Fibroblast of lung (primary cell): ENCODE measurements at regions not wholly inside any gene's neighbourhood (a gene's known extent, or its start where the extent isn't known, plus 50 kb on each side); places are given as distances from the start of the nearest gene placed in this dataset.

Source experiments
- DNase-seq, 2 donors: peaks; one replicate each; pipeline versions ENCODE4 v3.0.0 to v3.0.0-alpha.2; 2010; ENCODE audit warnings: low read depth in 2 of 2
- H2AFZ ChIP-seq: 2 replicates; pipeline ENCODE4 v1.5.1; 2012; ENCODE audit warnings: low read length, control low read depth, inconsistent platforms
- H3K27ac ChIP-seq: 2 replicates; pipeline ENCODE4 v1.5.1; 2011; ENCODE audit warnings: low read length, control low read depth; ENCODE audit not compliant: insufficient read depth
- H3K27me3 ChIP-seq: 2 replicates; pipeline ENCODE4 v1.5.1; 2011; ENCODE audit warnings: mild to moderate bottlenecking, low read length; ENCODE audit not compliant: control insufficient read depth, insufficient read depth
- H3K36me3 ChIP-seq: 2 replicates; pipeline ENCODE4 v1.5.1; 2011; ENCODE audit warnings: low read length; ENCODE audit not compliant: control insufficient read depth, insufficient read depth
- H3K4me1 ChIP-seq: 2 replicates; pipeline ENCODE4 v1.5.1; 2011; ENCODE audit warnings: low read length; ENCODE audit not compliant: control insufficient read depth, insufficient read depth; ENCODE audit errors: extremely low read depth
- H3K4me2 ChIP-seq: 2 replicates; pipeline ENCODE4 v1.5.1; 2011; ENCODE audit warnings: low read length, control low read depth; ENCODE audit not compliant: insufficient read depth; ENCODE audit errors: extremely low read depth
- H3K4me3 ChIP-seq, 4 experiments: fragments of 200-600 bp in 1 of 4; sonication (generic) in 1 of 4; replicated peaks in 1 of 4; 2 replicates each; pipeline ENCODE4 v1.5.1; 2011 to 2016; ENCODE audit warnings: low read length in 4 of 4, low read depth in 3 of 4, mild to moderate bottlenecking in 3 of 4, control low read depth in 2 of 4, inconsistent platforms in 1 of 4, mixed read lengths in 1 of 4; ENCODE audit not compliant: insufficient read depth in 1 of 4; ENCODE audit errors: control extremely low read depth in 1 of 4
- H3K79me2 ChIP-seq: 2 replicates; pipeline ENCODE4 v1.5.1; 2012; ENCODE audit warnings: mild to moderate bottlenecking, low read length, inconsistent platforms; ENCODE audit not compliant: control insufficient read depth, insufficient read depth
- H3K9ac ChIP-seq: 2 replicates; pipeline ENCODE4 v1.5.1; 2011; ENCODE audit warnings: mild to moderate bottlenecking, low read length, control low read depth; ENCODE audit not compliant: insufficient read depth
- H3K9me3 ChIP-seq: 2 replicates; pipeline ENCODE4 v1.5.1; 2012; ENCODE audit warnings: low read depth, low read length; ENCODE audit not compliant: control insufficient read depth, insufficient read depth
- H4K20me1 ChIP-seq: 2 replicates; pipeline ENCODE4 v1.5.1; 2011; ENCODE audit warnings: low read length; ENCODE audit not compliant: control insufficient read depth, insufficient read depth; ENCODE audit errors: extremely low read depth
- CTCF ChIP-seq, 2 donors: IDR thresholded peaks in 1 of 2; conservative IDR thresholded peaks in 1 of 2; 1 replicate in 1 of 2; 2 replicates in 1 of 2; pipeline ENCODE4 v1.5.1; 2011 to 2012; ENCODE audit warnings: low read length in 2 of 2, control low read depth in 1 of 2, inconsistent platforms in 1 of 2, low read depth in 1 of 2, mild to moderate bottlenecking in 1 of 2
- EZH2 ChIP-seq: IDR thresholded peaks from 2 replicates; pipeline ENCODE4 v1.5.1; 2012; ENCODE audit warnings: low read length, control low read depth, mild to moderate bottlenecking; ENCODE audit errors: missing control alignments

- no peak overlapping the region for H3K27ac ChIP-seq
- no peaks in the 10 kb centered on the region for H3K9me3 ChIP-seq
- H3K4me3 ChIP-seq: no peak overlapping the region
- no peaks in the 10 kb centered on the region for H3K27me3 ChIP-seq
- H3K9ac ChIP-seq: no peak overlapping the region
- no peak overlapping the region for H2AFZ ChIP-seq
- no peak for DNase-seq
- no peaks in the 10 kb centered on the region for H3K36me3 ChIP-seq
- H3K79me2 ChIP-seq: no peaks in the 10 kb centered on the region
- no peaks in the 10 kb centered on the region for H4K20me1 ChIP-seq
- H3K4me2 ChIP-seq: no peak overlapping the region
- no peaks in the 10 kb centered on the region for H3K4me1 ChIP-seq
- TF ChIP-seq CTCF (conservative IDR thresholded peaks at IDR 0.05 in 1 of 2, IDR thresholded peaks at IDR 0.05 in 1 of 2; ENCODE audit: low read depth in 1 of 2, low read length in 2 of 2) (no peak), EZH2 (no peak)
These were observed 354.3 kb downstream of the AKAIN1 start for GRCh38 chr18:4842751-4843150.

- TF ChIP-seq EZH2: no peak
- no peaks in the 10 kb centered on the region for H4K20me1 ChIP-seq
- no peak overlapping the region for H3K4me3 ChIP-seq
- H2AFZ ChIP-seq: no peak overlapping the region
- no peak overlapping the region for H3K4me2 ChIP-seq
- no peaks in the 10 kb centered on the region for H3K36me3 ChIP-seq
- no peak for DNase-seq
- no peaks in the 10 kb centered on the region for H3K27me3 ChIP-seq
- no peaks in the 10 kb centered on the region for H3K79me2 ChIP-seq
- no peak overlapping the region for H3K27ac ChIP-seq
- H3K4me1 ChIP-seq: no peaks in the 10 kb centered on the region
- H3K9ac ChIP-seq: no peak overlapping the region
- H3K9me3 ChIP-seq: no peaks in the 10 kb centered on the region
These were observed 354.8 kb downstream of the AKAIN1 start for GRCh38 chr18:4842287-4842686.

- Histone ChIP-seq H3K36me3 (no peaks in the 10 kb centered on the region), H3K27ac (no peak overlapping the region), H3K4me1 (no peaks in the 10 kb centered on the region), H3K4me2 (no peak overlapping the region), H4K20me1 (no peaks in the 10 kb centered on the region), H3K4me3 (no peak overlapping the region), H3K9me3 (no peaks in the 10 kb centered on the region), H3K27me3 (no peaks in the 10 kb centered on the region), H3K79me2 (no peaks in the 10 kb centered on the region), H2AFZ (no peak overlapping the region), H3K9ac (no peak overlapping the region)
- no peak for DNase-seq
- no peak for TF ChIP-seq CTCF (conservative IDR thresholded peaks at IDR 0.05 in 1 of 2, IDR thresholded peaks at IDR 0.05 in 1 of 2; ENCODE audit: low read depth in 1 of 2, low read length in 2 of 2)
- no peak for TF ChIP-seq EZH2
These were observed 357.4 kb downstream of the AKAIN1 start for GRCh38 chr18:4839639-4840038.
